H1 (cell line): ENCODE measurements at regions not wholly inside any gene's neighbourhood (a gene's known extent, or its start where the extent isn't known, plus 50 kb on each side); places are given as distances from the start of the nearest gene placed in this dataset.

ENCODE experiments used
- CTCF ChIA-PET: fragments of 300-600 bp; sonication (Branson Sonifier 250); formaldehyde crosslinking; loops from one replicate; lab custom pipeline; 2021; ENCODE audit not compliant: partially characterized antibody; lab: Charles Lee
- POLR2A ChIA-PET: fragments of 300-600 bp; sonication (Branson Sonifier 250); formaldehyde crosslinking; loops from one replicate; lab custom pipeline; 2021; ENCODE audit warnings: inconsistent platforms; ENCODE audit not compliant: partially characterized antibody; lab: Charles Lee
- DNase-seq, 2 experiments: peaks; one replicate each; pipeline versions ENCODE4 v3.0.0 to v3.0.0-alpha.2; 2010 to 2022; ENCODE audit warnings: low spot score in 2 of 2, low read depth in 1 of 2, mixed read lengths in 1 of 2
- FAIRE-seq: peaks from 2 replicates; lab custom pipeline; 2011; peaks lifted over from hg19 to GRCh38; lab: Jason Lieb, UNC
- H2AFZ ChIP-seq: 2 replicates; pipeline ENCODE4 v1.8.1; 2012; ENCODE audit warnings: low read length, inconsistent platforms
- H2AK5ac ChIP-seq: 2 replicates; pipeline ENCODE4 v1.6.1; 2013; ENCODE audit warnings: low read depth, low read length
- H2BK120ac ChIP-seq: replicated peaks from 2 replicates; pipeline ENCODE3; 2013; ENCODE audit warnings: low read depth, low read length, inconsistent platforms
- H2BK12ac ChIP-seq: 2 replicates; pipeline ENCODE4 v1.6.1; 2013; ENCODE audit warnings: low read depth, low read length
- H2BK15ac ChIP-seq: 2 replicates; pipeline ENCODE4 v1.6.1; 2013; ENCODE audit warnings: low read length
- H2BK20ac ChIP-seq: 2 replicates; pipeline ENCODE4 v1.6.1; 2013; ENCODE audit warnings: low read length
- H2BK5ac ChIP-seq: 2 replicates; pipeline ENCODE4 v1.6.1; 2013; ENCODE audit warnings: low read depth, low read length
- H3K14ac ChIP-seq: 2 replicates; pipeline ENCODE4 v1.6.1; 2013; ENCODE audit warnings: inconsistent platforms; ENCODE audit not compliant: insufficient read length
- H3K18ac ChIP-seq: 2 replicates; pipeline ENCODE4 v1.6.1; 2013; ENCODE audit warnings: low read length; ENCODE audit errors: extremely low read depth
- H3K23ac ChIP-seq: 2 replicates; pipeline ENCODE4 v1.6.1; 2013; ENCODE audit warnings: inconsistent platforms; ENCODE audit not compliant: insufficient read length
- H3K23me2 ChIP-seq: 2 replicates; pipeline ENCODE4 v1.6.1; 2013; ENCODE audit warnings: low read depth, low read length
- H3K27ac ChIP-seq: 2 replicates; pipeline ENCODE4 v1.6.1; 2011; ENCODE audit warnings: low read depth, low read length, inconsistent platforms
- H3K27me3 ChIP-seq, 4 experiments: replicated peaks in 1 of 4; 1 replicate in 1 of 4; 2 replicates in 3 of 4; pipeline versions ENCODE4 v1.6.1 to v1.8.1; 2011 to 2013; ENCODE audit warnings: low read length in 3 of 4, mild to moderate bottlenecking in 3 of 4, inconsistent platforms in 2 of 4, mixed read lengths in 2 of 4, moderate library complexity in 1 of 4; ENCODE audit not compliant: control insufficient read depth in 3 of 4, insufficient read depth in 3 of 4; ENCODE audit errors: extremely low read depth in 1 of 4
- H3K36me3 ChIP-seq, 4 experiments: 2 replicates each; pipeline versions ENCODE4 v1.6.1 to v1.8.1; 2011 to 2013; ENCODE audit warnings: mild to moderate bottlenecking in 4 of 4, low read length in 3 of 4, moderate library complexity in 2 of 4, control low read depth in 1 of 4, inconsistent platforms in 1 of 4; ENCODE audit not compliant: insufficient read depth in 4 of 4, control insufficient read depth in 2 of 4
- H3K4ac ChIP-seq: replicated peaks from 2 replicates; pipeline ENCODE3; 2013; ENCODE audit warnings: low read length, low read depth, mixed read lengths, inconsistent platforms; ENCODE audit not compliant: insufficient read length
- H3K4me1 ChIP-seq, 4 experiments: replicated peaks in 1 of 4; 1 replicate in 1 of 4; 2 replicates in 3 of 4; pipeline versions ENCODE4 v1.6.1 to v1.8.1; 2011 to 2013; ENCODE audit warnings: low read length in 3 of 4, inconsistent platforms in 2 of 4, mixed read lengths in 1 of 4; ENCODE audit not compliant: insufficient read depth in 4 of 4, control insufficient read depth in 3 of 4
- H3K4me2 ChIP-seq, 2 experiments: 2 replicates each; pipeline versions ENCODE4 v1.6.1 to v1.8.1; 2011 to 2013; ENCODE audit warnings: low read depth in 2 of 2, low read length in 2 of 2, control low read depth in 1 of 2, inconsistent platforms in 1 of 2, mild to moderate bottlenecking in 1 of 2; ENCODE audit not compliant: insufficient read depth in 1 of 2
- H3K4me3 ChIP-seq, 4 experiments: fragments of 200-600, 300-600 bp in 1 of 4; sonication (generic), shearing (Covaris generic), sonication (Bioruptor Twin) in 1 of 4; 2 replicates each; pipeline versions ENCODE4 v1.5.1 to v1.8.1; 2011 to 2016; ENCODE audit warnings: low read length in 4 of 4, low read depth in 3 of 4, control low read depth in 2 of 4, inconsistent platforms in 2 of 4, mild to moderate bottlenecking in 2 of 4, mixed read lengths in 1 of 4, moderate library complexity in 1 of 4; ENCODE audit not compliant: insufficient read depth in 2 of 4; ENCODE audit errors: extremely low read depth in 1 of 4
- H3K56ac ChIP-seq: replicated peaks from 2 replicates; pipeline ENCODE3; 2013; ENCODE audit warnings: low read depth, mild to moderate bottlenecking, mixed read lengths, low read length, inconsistent platforms; ENCODE audit not compliant: insufficient read length
- H3K79me1 ChIP-seq: 2 replicates; pipeline ENCODE4 v1.6.1; 2013; ENCODE audit warnings: low read depth, low read length, control low read depth
- H3K79me2 ChIP-seq, 2 experiments: 2 replicates each; pipeline versions ENCODE4 v1.6.1 to v1.8.1; 2012 to 2013; ENCODE audit warnings: low read length in 2 of 2, mild to moderate bottlenecking in 2 of 2, inconsistent platforms in 1 of 2; ENCODE audit not compliant: insufficient read depth in 2 of 2, control insufficient read depth in 1 of 2
- H3K9ac ChIP-seq, 4 experiments: replicated peaks in 1 of 4; 1 replicate in 1 of 4; 2 replicates in 3 of 4; pipeline versions ENCODE4 v1.6.1 to v1.8.1; 2011 to 2013; ENCODE audit warnings: low read depth in 3 of 4, low read length in 3 of 4, control low read depth in 2 of 4, mild to moderate bottlenecking in 2 of 4, moderate library complexity in 2 of 4, inconsistent platforms in 1 of 4; ENCODE audit errors: extremely low read depth in 1 of 4
- H3K9me3 ChIP-seq, 2 experiments: 2 replicates each; pipeline versions ENCODE4 v1.6.1 to v1.8.1; 2012 to 2013; ENCODE audit warnings: mild to moderate bottlenecking in 2 of 2, moderate library complexity in 2 of 2, control low read depth in 1 of 2, inconsistent platforms in 1 of 2, low read depth in 1 of 2, low read length in 1 of 2, mixed read lengths in 1 of 2; ENCODE audit not compliant: insufficient read depth in 2 of 2
- H4K20me1 ChIP-seq, 2 experiments: replicated peaks in 1 of 2; 2 replicates each; pipeline versions ENCODE3 to v1.8.1; 2011 to 2013; ENCODE audit warnings: inconsistent platforms in 2 of 2, low read length in 2 of 2, mild to moderate bottlenecking in 1 of 2; ENCODE audit not compliant: insufficient read depth in 2 of 2, control insufficient read depth in 1 of 2
- H4K5ac ChIP-seq: 2 replicates; pipeline ENCODE4 v1.6.1; 2013; ENCODE audit warnings: low read length, low read depth, mixed read lengths, inconsistent platforms; ENCODE audit not compliant: insufficient read length
- H4K8ac ChIP-seq: 2 replicates; pipeline ENCODE4 v1.8.0; 2013; ENCODE audit warnings: mild to moderate bottlenecking, moderate library complexity, low read length, inconsistent platforms; ENCODE audit not compliant: insufficient read depth; ENCODE audit errors: extremely low read depth
- H4K91ac ChIP-seq: replicated peaks from 2 replicates; pipeline ENCODE3; 2013; ENCODE audit warnings: low read length, mixed read lengths, inconsistent platforms; ENCODE audit not compliant: insufficient read length
- BACH1 ChIP-seq: IDR thresholded peaks from 2 replicates; pipeline ENCODE4 v1.6.1; 2012; ENCODE audit warnings: low read length, improper control_type of control experiment
- BCL11A ChIP-seq, 2 experiments: IDR thresholded peaks; one replicate each; pipeline ENCODE4 v1.6.1; 2011; ENCODE audit warnings: low read depth in 2 of 2, low read length in 2 of 2, mild to moderate bottlenecking in 2 of 2
- CEBPB ChIP-seq: IDR thresholded peaks from 2 replicates; pipeline ENCODE4 v1.6.1; 2012; ENCODE audit warnings: low read depth, low read length
- CHD1 ChIP-seq: IDR thresholded peaks from 2 replicates; pipeline ENCODE4 v1.6.1; 2012; ENCODE audit warnings: low read depth, low read length, improper control_type of control experiment
- CTCF ChIP-seq, 3 experiments: IDR thresholded peaks; 1 replicate in 2 of 3; 2 replicates in 1 of 3; pipeline versions ENCODE4 v1.5.1 to v1.6.1; 2011; ENCODE audit warnings: low read length in 3 of 3, mild to moderate bottlenecking in 3 of 3, inconsistent platforms in 2 of 3, low read depth in 1 of 3, moderate library complexity in 1 of 3; ENCODE audit not compliant: insufficient read depth in 1 of 3; ENCODE audit errors: control extremely low read depth in 1 of 3
- GTF2F1 ChIP-seq: IDR thresholded peaks from 2 replicates; pipeline ENCODE4 v1.6.1; 2012; ENCODE audit warnings: low read depth, low read length, improper control_type of control experiment, borderline replicate concordance
- RBBP5 ChIP-seq: IDR thresholded peaks from 2 replicates; pipeline ENCODE4 v1.7.1; 2012; ENCODE audit warnings: low read depth, mild to moderate bottlenecking, inconsistent platforms, low read length, moderate library complexity, borderline replicate concordance
- RFX5 ChIP-seq: IDR thresholded peaks from 2 replicates; pipeline ENCODE4 v1.6.1; 2011; ENCODE audit warnings: low read depth, low read length, improper control_type of control experiment, borderline replicate concordance
- RNF2 ChIP-seq: fragments of 200-900, 300-1000 bp; sonication (generic); IDR thresholded peaks from 2 replicates; pipeline ENCODE4 v1.7.1; 2016; ENCODE audit warnings: borderline replicate concordance, low read depth, mild to moderate bottlenecking, antibody characterized with exemption, low read length; ENCODE audit not compliant: poor library complexity, severe bottlenecking; ENCODE audit errors: missing control alignments
- SIRT6 ChIP-seq: IDR thresholded peaks from one replicate; pipeline ENCODE4 v1.7.1; 2012; ENCODE audit warnings: low read length, inconsistent platforms
- TEAD4 ChIP-seq: IDR thresholded peaks from 2 replicates; pipeline ENCODE4 v1.6.1; 2012; ENCODE audit warnings: low read depth, low read length, inconsistent platforms, mixed read lengths
- WGBS, 2 experiments: shearing (Covaris generic) in 1 of 2; methylation state at CpG; one replicate each; pipeline versions ENCODE4 v1.1.6 to v1.1.7; 2013 to 2015; ENCODE audit warnings: low lambda C conversion rate in 2 of 2, mixed read lengths in 2 of 2, inconsistent platforms in 1 of 2, low coverage in 1 of 2, missing lambda C conversion rate in 1 of 2; ENCODE audit not compliant: insufficient replicate concordance in 2 of 2, insufficient coverage in 1 of 2, insufficient read length in 1 of 2; ENCODE audit errors: extremely low coverage in 1 of 2, missing lambda C conversion rate in 1 of 2; 5-methylcytosine and 5-hydroxymethylcytosine counted together

GRCh38 chr5:165775111-165775510, 2269.7 kb downstream of the MAT2B start:
- H3K27me3 ChIP-seq = no peaks in the 10 kb centered on the region
- H2AFZ ChIP-seq = no peak overlapping the region
- H2BK5ac ChIP-seq = no peak overlapping the region
- WGBS, 2 experiments = 86% methylated on average over 2 of the region's 2 CpGs; no CpG with 5 or more reads in 1 of the 2 experiments
- H3K23ac ChIP-seq = no peak overlapping the region
- H2BK15ac ChIP-seq = no peak overlapping the region
- no peak overlapping the region for H2BK20ac ChIP-seq
- no peak overlapping the region for H2BK12ac ChIP-seq
- no peaks in the 10 kb centered on the region for H3K79me2 ChIP-seq
- no peak overlapping the region for H3K18ac ChIP-seq
- no peak overlapping the region for H4K5ac ChIP-seq
- H3K79me1 ChIP-seq = no peaks in the 10 kb centered on the region
- no peaks in the 10 kb centered on the region for H3K23me2 ChIP-seq
- no peak overlapping the region for H3K4me2 ChIP-seq
- ChIA-PET POLR2A (interaction anchor here (0.6 kb wide), 1 partner anchor 354 kb away, joined by 3 read pairs; no protein-coding TSS in a partner anchor), CTCF (interaction anchor here (0.8 kb wide), 1 partner anchor 19 kb away, joined by 4 read pairs; no protein-coding TSS in a partner anchor)
- no peak overlapping the region for H3K27ac ChIP-seq
- no peak overlapping the region for H3K14ac ChIP-seq
- H3K9ac ChIP-seq = no peak overlapping the region
- no peak overlapping the region for H3K56ac ChIP-seq
- H4K20me1 ChIP-seq = no peaks in the 10 kb centered on the region
- H3K4me1 ChIP-seq = no peaks in the 10 kb centered on the region
- no peak overlapping the region for H4K8ac ChIP-seq
- FAIRE-seq (no peak), DNase-seq (no peak)
- no peak overlapping the region for H2BK120ac ChIP-seq
- H3K36me3 ChIP-seq = no peaks in the 10 kb centered on the region
- no peak overlapping the region for H3K4ac ChIP-seq
- H3K4me3 ChIP-seq = no peak overlapping the region
- no peaks in the 10 kb centered on the region for H3K9me3 ChIP-seq
- no peak overlapping the region for H2AK5ac ChIP-seq
- H4K91ac ChIP-seq = no peak overlapping the region
- TF ChIP-seq RBBP5 = no peak
- no peak for TF ChIP-seq TEAD4
- no peak for TF ChIP-seq CHD1
- TF ChIP-seq BACH1 = no peak
- no peak for TF ChIP-seq CTCF (IDR thresholded peaks at IDR 0.05; ENCODE audit: control extremely low read depth in 1 of 3, insufficient read depth in 1 of 3, low read depth in 1 of 3, low read length in 3 of 3)
- TF ChIP-seq GTF2F1 = no peak
- TF ChIP-seq SIRT6 = no peak
- no peak for TF ChIP-seq BCL11A (IDR thresholded peaks at IDR 0.05; ENCODE audit: low read depth in 2 of 2, low read length in 2 of 2)
- no peak for TF ChIP-seq RFX5
- no peak for TF ChIP-seq RNF2
- no peak for TF ChIP-seq CEBPB
